ENCODE measurements at regions not wholly inside any gene's neighbourhood (a gene's known extent, or its start where the extent isn't known, plus 50 kb on each side); places are given as distances from the start of the nearest gene placed in this dataset.

DNA sequence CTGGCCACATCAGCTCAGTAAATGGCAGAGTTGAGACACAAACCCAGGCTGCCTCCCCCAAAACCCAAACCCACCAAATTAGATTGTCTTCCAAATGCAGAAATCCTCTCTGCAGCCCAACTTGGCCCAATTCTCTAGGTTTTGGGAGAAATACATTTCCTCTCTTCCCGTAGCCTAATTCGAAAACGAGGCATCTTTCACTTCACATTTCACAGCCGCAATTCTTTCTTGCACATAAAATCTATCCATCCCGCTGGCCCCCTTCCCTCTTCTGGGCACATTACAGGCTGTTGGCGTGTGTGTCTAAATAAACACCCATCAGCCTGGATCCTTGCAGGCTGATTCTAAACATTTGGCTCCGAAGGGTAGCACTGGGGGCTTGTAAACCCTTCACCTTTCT, 83.8 kb upstream of the VRK1 start:
- TF ChIP-seq EP300 (IDR thresholded peaks at IDR 0.05; ENCODE audit: low read depth) (no peak), POLR2A (IDR thresholded peaks at IDR 0.05) (no peak)
- TF ChIP-seq, protein P1, sequence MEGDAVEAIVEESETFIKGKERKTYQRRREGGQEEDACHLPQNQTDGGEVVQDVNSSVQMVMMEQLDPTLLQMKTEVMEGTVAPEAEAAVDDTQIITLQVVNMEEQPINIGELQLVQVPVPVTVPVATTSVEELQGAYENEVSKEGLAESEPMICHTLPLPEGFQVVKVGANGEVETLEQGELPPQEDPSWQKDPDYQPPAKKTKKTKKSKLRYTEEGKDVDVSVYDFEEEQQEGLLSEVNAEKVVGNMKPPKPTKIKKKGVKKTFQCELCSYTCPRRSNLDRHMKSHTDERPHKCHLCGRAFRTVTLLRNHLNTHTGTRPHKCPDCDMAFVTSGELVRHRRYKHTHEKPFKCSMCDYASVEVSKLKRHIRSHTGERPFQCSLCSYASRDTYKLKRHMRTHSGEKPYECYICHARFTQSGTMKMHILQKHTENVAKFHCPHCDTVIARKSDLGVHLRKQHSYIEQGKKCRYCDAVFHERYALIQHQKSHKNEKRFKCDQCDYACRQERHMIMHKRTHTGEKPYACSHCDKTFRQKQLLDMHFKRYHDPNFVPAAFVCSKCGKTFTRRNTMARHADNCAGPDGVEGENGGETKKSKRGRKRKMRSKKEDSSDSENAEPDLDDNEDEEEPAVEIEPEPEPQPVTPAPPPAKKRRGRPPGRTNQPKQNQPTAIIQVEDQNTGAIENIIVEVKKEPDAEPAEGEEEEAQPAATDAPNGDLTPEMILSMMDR (IDR thresholded peaks at IDR 0.05) = no peak

Data from transverse colon (tissue), 3 donors.